Activated B cell treated with CpG ODN at 0.5 μM for 24 hours (primary cell): ENCODE measurements at regions not wholly inside any gene's neighbourhood (a gene's known extent, or its start where the extent isn't known, plus 50 kb on each side); places are given as distances from the start of the nearest gene placed in this dataset.

Source experiments
- ATAC-seq: fragments of 200-7000 bp; cut with Tn5 transposase; one replicate; pipeline ENCODE4 v1.10.0; 2021; ENCODE audit warnings: low read depth, mild to moderate bottlenecking, moderate library complexity
- CTCF ChIA-PET: fragments of 350-600 bp; sonication (Branson Sonifier 250); formaldehyde crosslinking; loops from one replicate; lab custom pipeline; 2021; ENCODE audit warnings: antibody characterized with exemption; lab: Charles Lee
- POLR2A ChIA-PET: fragments of 350-600 bp; sonication (Branson Sonifier 250); formaldehyde crosslinking; loops from one replicate; lab custom pipeline; 2021; ENCODE audit warnings: antibody characterized with exemption; lab: Charles Lee
- DNase-seq: peaks from one replicate; pipeline ENCODE4 v3.0.0; 2022
- H3K27ac Mint-ChIP-seq: one replicate; pipeline ENCODE4 v1.8.0; 2020; ENCODE audit warnings: mixed read lengths
- H3K27me3 Mint-ChIP-seq: one replicate; pipeline ENCODE4 v1.8.0; 2021; ENCODE audit warnings: mixed read lengths
- H3K36me3 Mint-ChIP-seq: one replicate; pipeline ENCODE4 v1.8.0; 2021; ENCODE audit warnings: low read depth, mixed read lengths
- H3K4me1 Mint-ChIP-seq: one replicate; pipeline ENCODE4 v1.8.0; 2021; ENCODE audit warnings: mixed read lengths
- H3K4me3 Mint-ChIP-seq: one replicate; pipeline ENCODE4 v1.8.0; 2020; ENCODE audit warnings: mild to moderate bottlenecking, mixed read lengths
- H3K9me3 Mint-ChIP-seq: one replicate; pipeline ENCODE4 v1.8.0; 2020; ENCODE audit warnings: mixed read lengths
- intact Hi-C: fragments of 100-400 bp; cut with micrococcal nuclease; formaldehyde crosslinking; loops from one replicate; pipeline ENCODE4 v1.15.1; 2024
- TF ChIP-seq, protein P1 (sequence below): fragments of 200-600 bp; IDR thresholded peaks from one replicate; pipeline ENCODE4 v1.8.0; 2022; ENCODE audit warnings: antibody characterized with exemption, mild to moderate bottlenecking

GRCh38 chr18:78619854-78620253 is 359.8 kb upstream of the SALL3 start:
- peaks cover 16% of the 10 kb centered on the region for H3K9me3 Mint-ChIP-seq
- no peak for DNase-seq
- ChIA-PET CTCF (no interaction called here), POLR2A (no interaction called here)
- TF ChIP-seq, protein P1, sequence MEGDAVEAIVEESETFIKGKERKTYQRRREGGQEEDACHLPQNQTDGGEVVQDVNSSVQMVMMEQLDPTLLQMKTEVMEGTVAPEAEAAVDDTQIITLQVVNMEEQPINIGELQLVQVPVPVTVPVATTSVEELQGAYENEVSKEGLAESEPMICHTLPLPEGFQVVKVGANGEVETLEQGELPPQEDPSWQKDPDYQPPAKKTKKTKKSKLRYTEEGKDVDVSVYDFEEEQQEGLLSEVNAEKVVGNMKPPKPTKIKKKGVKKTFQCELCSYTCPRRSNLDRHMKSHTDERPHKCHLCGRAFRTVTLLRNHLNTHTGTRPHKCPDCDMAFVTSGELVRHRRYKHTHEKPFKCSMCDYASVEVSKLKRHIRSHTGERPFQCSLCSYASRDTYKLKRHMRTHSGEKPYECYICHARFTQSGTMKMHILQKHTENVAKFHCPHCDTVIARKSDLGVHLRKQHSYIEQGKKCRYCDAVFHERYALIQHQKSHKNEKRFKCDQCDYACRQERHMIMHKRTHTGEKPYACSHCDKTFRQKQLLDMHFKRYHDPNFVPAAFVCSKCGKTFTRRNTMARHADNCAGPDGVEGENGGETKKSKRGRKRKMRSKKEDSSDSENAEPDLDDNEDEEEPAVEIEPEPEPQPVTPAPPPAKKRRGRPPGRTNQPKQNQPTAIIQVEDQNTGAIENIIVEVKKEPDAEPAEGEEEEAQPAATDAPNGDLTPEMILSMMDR: no peak
- no peak overlapping the region for H3K4me3 Mint-ChIP-seq
- no peaks in the 10 kb centered on the region for H3K4me1 Mint-ChIP-seq
- no peak for ATAC-seq
- H3K27me3 Mint-ChIP-seq: peaks cover 4% of the 10 kb centered on the region
- intact Hi-C loops: no loop called here
- no peak overlapping the region for H3K27ac Mint-ChIP-seq
- H3K36me3 Mint-ChIP-seq: no peaks in the 10 kb centered on the region

DNA sequence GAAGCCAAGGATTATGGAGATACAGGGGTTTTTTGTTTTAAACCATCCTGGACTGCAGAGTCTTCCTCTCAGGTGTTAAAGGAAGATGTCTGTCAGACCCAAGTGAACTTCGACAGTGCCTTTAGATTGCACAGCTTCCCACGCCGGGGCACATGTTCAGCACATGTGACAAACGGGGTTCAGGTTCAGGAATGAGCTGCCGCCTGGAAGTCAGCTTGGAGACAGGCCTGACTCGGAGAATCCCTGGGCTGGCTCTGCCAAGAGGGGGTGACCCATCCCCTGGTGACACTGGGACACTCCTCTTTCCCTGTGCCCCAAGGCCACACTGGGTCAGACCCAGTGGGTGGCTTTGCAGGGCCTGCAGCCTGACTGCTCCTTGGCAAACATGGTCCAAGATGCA is 359.3 kb upstream of the SALL3 start:
- no peak overlapping the region for H3K27ac Mint-ChIP-seq
- DNase-seq (no peak), ATAC-seq (no peak)
- H3K9me3 Mint-ChIP-seq: peaks cover 16% of the 10 kb centered on the region
- no peaks in the 10 kb centered on the region for H3K36me3 Mint-ChIP-seq
- POLR2A ChIA-PET: no interaction called here
- H3K4me3 Mint-ChIP-seq: no peak overlapping the region
- intact Hi-C loops: no loop called here
- TF ChIP-seq, protein P1: no peak
- H3K4me1 Mint-ChIP-seq: peaks cover 1% of the 10 kb centered on the region
- CTCF ChIA-PET: no interaction called here
- peaks cover 4% of the 10 kb centered on the region for H3K27me3 Mint-ChIP-seq

- ChIA-PET CTCF (no interaction called here), POLR2A (no interaction called here)
- H3K4me1 Mint-ChIP-seq: peaks cover 10% of the 10 kb centered on the region
- no peaks in the 10 kb centered on the region for H3K36me3 Mint-ChIP-seq
- H3K27ac Mint-ChIP-seq: no peak overlapping the region
- TF ChIP-seq, protein P1: no peak
- H3K27me3 Mint-ChIP-seq: peaks cover 4% of the 10 kb centered on the region
- H3K9me3 Mint-ChIP-seq: peaks cover 13% of the 10 kb centered on the region
- H3K4me3 Mint-ChIP-seq: no peak overlapping the region
- intact Hi-C loops: no loop called here
- no peak for ATAC-seq
- no peak for DNase-seq
Observed at GRCh38 chr18:78621141-78621755, 358.4 kb upstream of the SALL3 start.

DNA sequence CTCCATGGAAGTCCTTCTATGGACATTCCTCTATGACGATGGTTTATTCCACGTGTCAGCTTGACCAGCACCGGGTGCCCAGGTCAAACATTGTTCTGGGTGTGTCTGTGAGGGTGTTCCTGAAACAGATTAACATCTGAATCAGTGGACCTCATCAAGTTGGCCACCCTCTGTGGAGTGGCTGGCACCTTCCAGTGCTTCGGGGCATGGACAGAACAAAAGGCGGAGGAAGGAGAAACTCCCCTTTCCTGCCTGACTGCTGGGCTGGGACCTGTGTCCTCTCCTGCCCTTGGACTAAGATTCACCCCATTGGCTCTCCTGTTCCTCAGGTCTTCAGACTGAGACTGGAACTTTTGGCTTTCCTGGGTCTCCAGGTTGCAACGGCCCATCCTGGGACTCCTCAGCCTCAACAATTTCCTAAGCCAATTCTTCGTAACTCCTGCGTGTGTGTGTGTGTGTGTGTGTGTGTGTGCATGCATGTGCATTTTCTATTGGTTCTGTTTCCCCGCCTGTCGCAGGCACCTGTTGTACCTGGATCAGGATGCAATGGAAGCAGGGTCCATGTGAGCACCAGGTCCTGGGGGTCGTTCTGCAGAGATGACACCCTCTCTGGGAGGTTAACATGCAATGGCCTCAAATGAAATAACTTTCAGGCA is 357.2 kb upstream of the SALL3 start:
- peaks cover 4% of the 10 kb centered on the region for H3K27me3 Mint-ChIP-seq
- H3K27ac Mint-ChIP-seq: no peak overlapping the region
- no peak overlapping the region for H3K4me3 Mint-ChIP-seq
- ChIA-PET POLR2A (no interaction called here), CTCF (no interaction called here)
- TF ChIP-seq, protein P1: no peak
- no peaks in the 10 kb centered on the region for H3K36me3 Mint-ChIP-seq
- peaks cover 10% of the 10 kb centered on the region for H3K4me1 Mint-ChIP-seq
- ATAC-seq: no peak
- H3K9me3 Mint-ChIP-seq: peaks cover 3% of the 10 kb centered on the region
- intact Hi-C loops: no loop called here
- no peak for DNase-seq

GRCh38 chr18:78622907-78623541 is 356.6 kb upstream of the SALL3 start:
- ATAC-seq (no peak), DNase-seq (no peak)
- Mint-ChIP-seq H3K27me3 (peaks cover 4% of the 10 kb centered on the region), H3K36me3 (no peaks in the 10 kb centered on the region), H3K4me3 (no peak overlapping the region), H3K4me1 (peaks cover 10% of the 10 kb centered on the region), H3K27ac (no peak overlapping the region), H3K9me3 (no peaks in the 10 kb centered on the region)
- ChIA-PET CTCF (no interaction called here), POLR2A (no interaction called here)
- TF ChIP-seq, protein P1: no peak
- intact Hi-C loops: no loop called here
